ENCODE measurements at regions not wholly inside any gene's neighbourhood (a gene's known extent, or its start where the extent isn't known, plus 50 kb on each side); places are given as distances from the start of the nearest gene placed in this dataset.
"Not testable (repeated sequence)": the region's sequence is repeated elsewhere in the genome, so short reads cannot be mapped to it uniquely, and the experiment has no call there.

DNA sequence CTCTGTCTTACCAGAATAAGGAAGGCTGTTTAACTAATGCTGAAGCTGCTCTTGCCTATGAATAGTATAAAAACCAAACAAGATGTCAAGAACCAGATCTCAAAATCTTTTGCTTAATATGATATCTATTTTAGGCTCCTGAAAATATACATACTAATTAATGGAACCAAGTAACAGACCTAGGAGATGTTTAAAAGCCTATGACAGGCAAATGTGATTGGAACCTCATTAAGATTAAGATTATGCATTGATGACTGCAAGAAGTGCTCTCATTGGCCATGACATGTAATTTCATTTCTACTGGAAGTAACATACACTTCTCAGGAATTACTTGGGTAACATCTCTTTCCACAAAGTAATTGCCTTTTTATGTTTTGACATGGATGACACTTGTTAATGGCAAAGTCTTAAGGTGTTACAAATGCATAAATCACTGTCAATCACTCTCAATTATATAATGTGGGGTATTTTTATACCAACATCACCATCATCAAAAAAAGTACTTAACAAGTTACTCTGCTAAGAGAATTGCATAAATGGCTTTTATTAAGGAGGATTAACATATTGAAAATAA, 326.9 kb upstream of the MIR17HG start:
- DNase-seq (ENCODE audit: low read depth): no peak

GRCh38 chr13:91024157-91024792, 323.2 kb upstream of the MIR17HG start:
- DNase-seq (ENCODE audit: low read depth): no peak

GRCh38 chr13:91025442-91025841, 322.0 kb upstream of the MIR17HG start:
- no peak for DNase-seq (ENCODE audit: low read depth)

DNA sequence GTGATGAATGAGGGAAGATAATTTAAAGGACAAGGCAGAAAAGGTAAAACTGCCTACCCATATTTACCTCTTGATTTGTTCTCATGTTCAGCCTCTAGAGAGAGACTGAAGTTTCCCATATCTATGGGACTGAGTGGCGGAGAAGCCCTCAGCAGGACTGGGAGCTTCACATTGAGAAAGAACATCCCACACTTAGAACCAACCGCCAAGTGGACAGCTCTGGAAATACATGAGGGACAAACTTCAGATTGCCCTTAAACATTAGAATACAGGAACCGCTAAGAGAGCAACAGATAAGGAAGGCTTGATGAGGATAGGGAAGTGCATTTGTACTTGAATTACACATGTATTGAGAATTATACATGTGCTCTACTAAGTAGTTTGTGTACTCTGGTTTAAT, 316.0 kb upstream of the MIR17HG start:
- DNase-seq (ENCODE audit: low read depth): peak; percentile 35

DNA sequence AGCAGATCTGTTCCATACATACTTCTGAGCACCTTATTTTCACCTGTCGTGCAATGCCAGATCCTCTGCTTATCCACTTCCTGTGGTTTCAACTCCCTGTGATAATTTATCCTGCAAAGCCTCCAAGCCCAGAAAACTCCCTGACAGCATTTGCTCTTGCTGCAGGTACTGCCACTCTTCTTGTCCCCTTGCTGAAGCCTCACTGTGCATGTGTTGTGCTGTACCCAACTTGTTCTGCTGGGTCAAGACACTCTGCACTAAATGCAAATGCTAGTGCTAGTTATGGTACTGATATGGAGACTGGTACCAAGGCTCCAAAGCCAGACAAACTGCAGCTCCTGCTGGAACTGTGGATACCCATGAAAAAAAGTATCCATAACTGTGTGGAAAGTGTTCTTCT, 315.4 kb upstream of the MIR17HG start:
- no peak for DNase-seq (ENCODE audit: low read depth)

DNA sequence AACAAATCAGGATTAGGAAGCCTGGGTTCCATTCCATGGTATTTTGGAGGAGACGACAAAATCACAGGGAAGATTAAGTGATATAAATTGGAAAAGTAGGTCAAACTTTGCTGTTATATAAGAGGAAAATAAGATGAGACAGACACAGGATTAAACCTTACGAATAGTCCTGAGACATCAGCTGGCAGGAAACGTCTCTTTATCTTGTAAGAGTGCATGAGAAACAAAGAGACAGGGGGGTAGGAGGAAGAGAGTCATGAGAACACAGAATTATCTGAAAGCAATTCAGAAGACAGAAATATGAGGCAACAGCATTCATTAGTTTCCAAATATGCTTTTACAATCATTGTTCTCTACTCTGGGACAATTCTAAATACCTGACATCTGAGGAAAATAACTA, 310.6 kb upstream of the MIR17HG start:
- no peak for DNase-seq (ENCODE audit: low read depth)

GRCh38 chr13:91042870-91043269, 304.6 kb upstream of the MIR17HG start:
- DNase-seq (ENCODE audit: low read depth): no peak

DNA sequence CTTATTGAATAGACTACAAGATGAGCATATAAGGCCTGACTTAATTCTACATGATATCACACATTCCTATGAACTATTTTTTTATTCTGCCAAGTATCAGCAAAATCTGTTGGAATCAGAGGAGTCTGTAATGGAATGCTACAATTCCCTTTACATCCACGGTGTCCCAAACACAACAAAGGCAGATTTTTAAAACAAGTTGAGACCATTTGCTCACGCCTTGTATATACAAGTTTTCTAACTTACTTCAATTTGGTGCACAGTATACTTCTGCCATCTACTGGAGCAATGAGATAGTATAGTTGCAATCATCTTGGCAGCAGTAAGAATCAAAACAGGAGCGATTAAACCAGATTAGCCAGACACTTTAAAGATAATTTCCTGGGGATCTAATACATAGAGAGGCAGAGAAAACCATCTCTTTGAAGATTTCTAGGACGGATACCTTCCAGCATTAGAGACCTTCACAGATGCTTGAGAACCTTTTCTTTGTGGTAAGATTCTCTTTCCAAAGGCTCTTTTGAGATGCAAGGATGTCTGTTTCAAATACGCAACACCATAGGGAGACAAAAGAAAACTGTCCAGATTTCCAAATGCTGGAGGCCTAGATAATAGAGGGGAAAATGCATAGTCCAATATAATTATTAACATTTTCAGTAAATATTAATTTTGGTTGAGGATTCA, 302.0 kb upstream of the MIR17HG start:
- no peak for DNase-seq (ENCODE audit: low read depth)

GRCh38 chr13:91046715-91047327, 300.7 kb upstream of the MIR17HG start:
- DNase-seq (ENCODE audit: low read depth): no peak

GRCh38 chr13:91050970-91051369, 296.5 kb upstream of the MIR17HG start:
- DNase-seq (ENCODE audit: low read depth): no peak

DNA sequence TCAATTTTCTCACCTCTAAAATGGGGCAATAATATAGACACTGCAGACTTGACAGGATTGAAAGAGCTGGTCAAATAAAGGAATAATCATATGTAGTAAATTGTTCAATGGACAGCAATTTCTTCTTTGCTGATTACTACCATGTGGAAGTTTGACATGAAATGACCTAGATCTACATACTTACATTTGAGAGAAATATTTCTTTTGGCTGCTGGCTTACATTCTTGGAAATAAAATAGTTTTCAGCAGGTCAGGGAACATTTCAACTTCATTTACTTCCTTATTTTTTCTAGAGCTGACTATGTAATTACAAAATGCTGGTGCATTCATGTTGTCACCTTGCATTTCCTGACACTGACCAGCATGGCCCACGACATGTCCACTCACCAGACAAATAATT, 294.6 kb upstream of the MIR17HG start:
- DNase-seq (ENCODE audit: low read depth): no peak

GRCh38 chr13:91053318-91054065, 294.0 kb upstream of the MIR17HG start:
- no peak for DNase-seq (ENCODE audit: low read depth)

DNA sequence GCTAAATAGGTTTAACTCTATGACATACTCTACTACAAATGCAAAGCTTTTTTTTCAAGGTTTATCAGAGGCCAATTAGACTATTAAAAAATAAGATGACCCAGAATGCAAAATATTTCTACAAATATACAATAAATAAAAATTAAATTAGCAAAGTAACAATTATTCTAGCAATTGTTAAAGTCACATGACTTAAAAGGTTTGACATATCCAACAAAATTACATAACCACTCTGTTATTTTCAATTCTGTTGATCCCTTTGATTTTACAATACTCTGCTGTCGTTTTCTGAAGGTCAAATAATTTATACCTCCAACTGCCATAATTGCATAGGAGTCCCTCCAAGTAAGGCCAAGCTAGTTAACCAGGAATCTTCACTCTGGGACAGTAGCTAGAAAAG, 292.6 kb upstream of the MIR17HG start:
- no peak for DNase-seq (ENCODE audit: low read depth)

DNA sequence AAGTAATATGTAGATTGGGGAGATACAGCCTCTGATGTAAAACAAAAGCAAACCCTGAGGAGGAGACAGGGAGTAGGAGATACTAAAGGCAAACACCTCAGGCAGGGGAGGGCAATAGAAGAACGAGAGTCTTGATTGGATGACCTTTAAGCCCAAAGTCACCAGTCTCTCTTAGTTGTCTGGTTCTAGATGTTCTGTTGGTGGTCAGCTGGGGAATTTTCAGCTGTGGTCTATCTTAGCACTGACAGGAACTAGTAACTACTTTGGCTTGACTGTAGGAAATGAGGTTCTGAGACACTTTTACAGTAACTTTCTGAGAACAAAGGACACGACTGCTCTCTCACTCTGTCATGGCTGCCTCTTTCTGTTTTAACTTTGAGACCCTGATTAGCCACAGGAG, 290.7 kb upstream of the MIR17HG start:
- DNase-seq (ENCODE audit: low read depth): no peak

- not testable (repeated sequence) for DNase-seq (ENCODE audit: low read depth)
These were observed 290.0 kb upstream of the MIR17HG start for GRCh38 chr13:91057507-91057906.

GRCh38 chr13:91058066-91058465, 289.4 kb upstream of the MIR17HG start:
- no peak for DNase-seq (ENCODE audit: low read depth)

DNA sequence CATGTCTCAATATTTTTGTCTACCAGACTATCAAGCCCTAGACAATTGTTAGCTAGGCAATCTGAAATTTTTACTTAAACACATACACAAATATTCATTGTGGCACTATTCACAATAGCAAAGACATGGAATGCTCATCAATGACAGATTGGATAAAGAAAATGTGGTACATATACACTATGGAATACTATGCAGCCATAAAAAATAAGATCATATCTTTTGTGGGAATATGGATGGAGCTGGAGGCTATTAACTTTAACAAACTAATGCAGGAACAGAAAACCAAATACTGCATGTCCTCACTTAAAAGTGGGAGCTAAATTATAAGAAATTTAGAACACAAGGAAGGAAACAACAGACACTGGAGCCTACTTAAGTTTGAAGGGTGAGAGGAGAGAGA, 288.6 kb upstream of the MIR17HG start:
- no peak for DNase-seq (ENCODE audit: low read depth)

GRCh38 chr13:91066745-91067144, 280.7 kb upstream of the MIR17HG start:
- DNase-seq (ENCODE audit: low read depth): no peak

DNA sequence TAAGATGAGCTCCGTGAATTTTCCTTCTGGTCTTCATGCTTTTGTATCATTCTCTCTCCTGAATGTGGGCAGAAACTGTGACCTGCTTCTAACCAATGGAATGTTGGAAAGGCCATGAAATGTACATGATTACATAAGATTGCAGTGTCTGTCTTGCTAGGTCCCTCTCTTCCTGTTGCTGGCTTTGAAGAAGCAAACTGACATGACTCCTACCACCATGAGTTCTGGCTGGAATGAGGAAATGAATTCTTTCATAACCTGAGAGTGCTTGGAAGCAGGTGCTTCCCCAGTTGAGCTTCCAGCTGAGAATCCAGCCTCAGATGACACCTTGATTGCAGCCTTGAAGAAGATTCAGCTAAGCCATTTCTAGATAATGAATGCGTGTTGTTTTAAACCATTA, 275.0 kb upstream of the MIR17HG start:
- DNase-seq (ENCODE audit: low read depth): no peak

GRCh38 chr13:91074091-91074490, 273.4 kb upstream of the MIR17HG start:
- DNase-seq (ENCODE audit: low read depth): no peak

- no peak for DNase-seq (ENCODE audit: low read depth)
These were observed 270.7 kb upstream of the MIR17HG start for GRCh38 chr13:91076830-91077229.

- DNase-seq (ENCODE audit: low read depth): no peak
These were observed 269.3 kb upstream of the MIR17HG start for GRCh38 chr13:91078093-91078679.

Data from CMK (cell line).